Hematopoietic multipotent progenitor cell treated with erythropoietin and hydrocortisone succinate and interleukin-3 and kit ligand, for 4 days (in vitro differentiated cells): ENCODE measurements at regions not wholly inside any gene's neighbourhood (a gene's known extent, or its start where the extent isn't known, plus 50 kb on each side); places are given as distances from the start of the nearest gene placed in this dataset.

Experiments used
- DNase-seq: peaks from one replicate; pipeline ENCODE4 v3.0.0-alpha.2; 2015

- DNase-seq = no peak
Measured at GRCh38 chr17:72212041-72212440, 91.2 kb downstream of the SOX9 start.

GRCh38 chr17:72215490-72215889 is 94.7 kb downstream of the SOX9 start:
- no peak for DNase-seq

- no peak for DNase-seq
Measured at GRCh38 chr17:72215928-72216327, 95.1 kb downstream of the SOX9 start.

- no peak for DNase-seq
Measured at GRCh38 chr17:72219137-72219823, 98.5 kb downstream of the SOX9 start.

GRCh38 chr17:72219824-72220493 is 99.1 kb downstream of the SOX9 start:
- DNase-seq = no peak

- DNase-seq = no peak
Measured at GRCh38 chr17:72222661-72223380, 102.0 kb downstream of the SOX9 start.

GRCh38 chr17:72223866-72224291 is 103.1 kb downstream of the SOX9 start:
- no peak for DNase-seq

GRCh38 chr17:72226322-72226721 is 105.5 kb downstream of the SOX9 start:
- DNase-seq = no peak

- DNase-seq = no peak
Measured at GRCh38 chr17:72233986-72234385, 113.2 kb downstream of the SOX9 start.

GRCh38 chr17:72234985-72235384 is 114.2 kb downstream of the SOX9 start:
- no peak for DNase-seq

- DNase-seq = no peak
Measured at GRCh38 chr17:72236980-72237633, 116.3 kb downstream of the SOX9 start.

- no peak for DNase-seq
Measured at GRCh38 chr17:72238157-72238673, 117.4 kb downstream of the SOX9 start.

GRCh38 chr17:72239548-72239947 is 118.7 kb downstream of the SOX9 start:
- no peak for DNase-seq

- no peak for DNase-seq
Measured at GRCh38 chr17:72240333-72240732, 119.5 kb downstream of the SOX9 start.

- DNase-seq = no peak
Measured at GRCh38 chr17:72244494-72244893, 123.7 kb downstream of the SOX9 start.

- DNase-seq = no peak
Measured at GRCh38 chr17:72244956-72245355, 124.1 kb downstream of the SOX9 start.

- no peak for DNase-seq
Measured at GRCh38 chr17:72249441-72249840, 128.6 kb downstream of the SOX9 start.

GRCh38 chr17:72250206-72250605 is 129.4 kb downstream of the SOX9 start:
- no peak for DNase-seq

- no peak for DNase-seq
Measured at GRCh38 chr17:72253597-72253996, 132.8 kb downstream of the SOX9 start.

- DNase-seq = no peak
Measured at GRCh38 chr17:72254808-72255449, 134.1 kb downstream of the SOX9 start.

- no peak for DNase-seq
Measured at GRCh38 chr17:72255481-72255880, 134.7 kb downstream of the SOX9 start.

GRCh38 chr17:72258711-72259110 is 137.9 kb downstream of the SOX9 start:
- no peak for DNase-seq

- no peak for DNase-seq
Measured at GRCh38 chr17:72259922-72260321, 139.1 kb downstream of the SOX9 start.
